ENCODE measurements at regions not wholly inside any gene's neighbourhood (a gene's known extent, or its start where the extent isn't known, plus 50 kb on each side); places are given as distances from the start of the nearest gene placed in this dataset.
"Not testable (repeated sequence)": the region's sequence is repeated elsewhere in the genome, so short reads cannot be mapped to it uniquely, and the experiment has no call there.

DNA sequence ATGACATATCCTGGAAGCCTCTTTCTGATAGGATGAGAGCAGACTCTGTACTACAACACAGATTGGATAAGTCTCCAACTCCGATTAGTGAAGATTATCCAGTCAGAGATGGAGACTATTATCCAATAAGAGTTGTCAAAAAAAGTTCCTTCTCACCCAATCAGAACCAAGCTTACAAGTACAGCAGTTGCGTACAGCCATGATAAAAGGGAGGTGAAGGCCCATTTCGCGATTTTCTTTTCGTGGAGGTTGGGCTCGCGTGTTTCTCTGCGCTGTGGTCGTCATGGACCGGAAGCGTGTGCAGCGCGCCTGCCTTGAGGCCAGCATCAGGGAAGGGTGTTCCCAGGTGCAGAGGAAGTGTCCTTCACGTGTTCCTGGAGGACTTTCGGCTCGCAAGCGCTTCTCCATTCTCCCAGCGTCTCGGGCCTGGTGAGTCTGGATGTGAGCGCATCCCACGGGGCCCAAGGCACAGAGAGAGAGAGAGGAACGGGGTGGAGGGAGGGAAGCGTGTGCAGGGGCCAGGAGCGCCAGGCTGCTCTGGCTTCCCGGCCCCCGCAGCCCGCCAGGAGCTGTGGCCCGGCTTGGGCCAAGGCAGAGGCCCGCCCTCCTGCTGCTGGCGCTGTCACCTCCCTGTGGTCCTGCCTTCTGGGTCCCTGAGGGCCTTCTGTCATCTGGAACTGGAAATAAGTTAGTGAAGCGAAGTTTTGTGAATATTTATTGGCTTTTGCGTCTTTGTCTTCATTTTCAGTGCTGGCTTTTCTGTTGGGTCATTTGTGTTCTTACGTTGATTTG is 53.9 kb downstream of the CDRT15L2 start:
- not testable (repeated sequence) for DNase-seq

DNA sequence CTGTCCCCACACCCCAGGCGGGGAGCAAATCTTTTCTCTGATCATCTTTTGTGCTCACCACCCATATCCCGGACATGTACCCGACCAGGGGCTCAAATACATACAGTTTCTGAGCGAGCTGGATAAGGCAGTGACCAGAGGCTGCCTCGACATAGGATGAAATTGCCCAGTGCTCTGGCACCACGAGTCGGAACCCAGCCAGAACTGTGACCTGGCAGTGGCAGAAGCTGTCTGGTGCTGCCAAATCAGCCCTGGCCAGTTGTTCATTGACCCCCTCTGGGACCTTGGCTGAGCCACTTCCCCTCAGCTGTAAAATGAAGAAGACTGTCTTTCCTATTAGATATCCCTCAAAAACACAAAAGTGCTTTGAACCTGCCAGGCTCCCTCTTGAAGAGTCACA is 60.6 kb downstream of the CDRT15L2 start:
- DNase-seq: not testable (repeated sequence)

- DNase-seq: peak; percentile 28
Measured at GRCh38 chr17:20646661-20647272, 67.2 kb downstream of the CDRT15L2 start.

- not testable (repeated sequence) for DNase-seq
Measured at GRCh38 chr17:20649097-20649767, 69.7 kb downstream of the CDRT15L2 start.

GRCh38 chr17:20651022-20651421 is 71.5 kb downstream of the CDRT15L2 start:
- DNase-seq: not testable (repeated sequence)

DNA sequence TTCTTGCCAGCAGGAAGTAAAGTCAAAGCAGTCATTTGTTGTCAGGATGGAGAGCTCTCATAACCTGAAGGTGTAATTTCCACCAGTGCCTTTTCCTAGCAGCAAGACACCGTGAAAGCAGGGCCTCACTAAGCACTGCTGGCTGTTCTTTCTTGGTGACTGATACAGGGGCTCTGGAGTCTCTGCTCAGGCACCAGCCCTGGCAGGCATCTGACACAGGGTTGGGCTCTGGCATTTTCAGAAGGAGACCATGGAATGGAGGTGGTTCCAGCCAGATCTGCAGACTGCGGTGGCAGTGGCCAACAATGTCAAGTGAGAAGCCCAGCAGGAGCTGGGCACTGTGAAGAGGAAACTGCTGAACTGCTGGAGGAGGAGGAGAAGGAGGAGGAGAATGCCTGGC is 72.2 kb downstream of the CDRT15L2 start:
- not testable (repeated sequence) for DNase-seq

DNA sequence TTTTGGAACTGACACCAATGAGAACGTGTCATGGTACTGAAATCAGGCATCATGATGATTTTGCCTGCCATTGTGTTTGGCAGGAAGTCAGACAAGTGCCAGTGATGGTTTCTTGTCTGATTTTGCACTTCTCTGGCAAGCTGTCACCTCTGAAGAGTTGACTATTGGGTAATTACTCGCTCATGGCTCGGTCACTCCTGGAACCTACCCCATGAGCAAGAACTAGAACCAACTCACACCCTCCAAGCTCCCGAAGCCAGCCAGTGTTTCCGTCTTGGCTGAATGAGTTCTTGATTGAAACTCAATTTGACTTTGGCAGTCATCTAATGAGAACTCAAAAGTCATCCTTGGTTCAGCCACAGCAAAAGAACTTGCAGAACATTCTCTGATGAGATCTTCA is 73.9 kb downstream of the CDRT15L2 start:
- not testable (repeated sequence) for DNase-seq

DNA sequence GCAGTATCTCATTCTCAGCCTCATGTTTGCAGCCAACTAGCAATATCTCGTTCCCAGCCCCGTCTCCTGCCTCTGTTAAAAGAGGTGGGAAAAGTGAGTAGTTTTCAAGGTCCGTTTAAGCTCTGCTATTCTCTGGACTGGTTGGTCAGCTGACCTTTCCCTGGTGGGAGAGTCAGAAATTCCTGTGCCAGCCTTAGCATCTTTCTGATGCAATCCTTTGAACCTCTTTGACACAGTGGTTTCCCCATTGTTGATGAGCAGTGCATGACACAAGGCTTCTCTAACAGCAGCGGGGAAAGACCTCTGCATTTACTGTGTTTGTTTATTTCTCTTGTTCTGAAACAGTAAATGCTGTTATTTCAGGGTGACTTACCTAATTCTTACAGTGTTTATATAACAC is 74.6 kb downstream of the CDRT15L2 start:
- DNase-seq: not testable (repeated sequence)

- not testable (repeated sequence) for DNase-seq
Measured at GRCh38 chr17:20654575-20654974, 75.1 kb downstream of the CDRT15L2 start.

GRCh38 chr17:20665103-20665955 is 85.8 kb downstream of the CDRT15L2 start:
- DNase-seq: not testable (repeated sequence)

- not testable (repeated sequence) for DNase-seq
Measured at GRCh38 chr17:20666689-20667088, 87.2 kb downstream of the CDRT15L2 start.

DNA sequence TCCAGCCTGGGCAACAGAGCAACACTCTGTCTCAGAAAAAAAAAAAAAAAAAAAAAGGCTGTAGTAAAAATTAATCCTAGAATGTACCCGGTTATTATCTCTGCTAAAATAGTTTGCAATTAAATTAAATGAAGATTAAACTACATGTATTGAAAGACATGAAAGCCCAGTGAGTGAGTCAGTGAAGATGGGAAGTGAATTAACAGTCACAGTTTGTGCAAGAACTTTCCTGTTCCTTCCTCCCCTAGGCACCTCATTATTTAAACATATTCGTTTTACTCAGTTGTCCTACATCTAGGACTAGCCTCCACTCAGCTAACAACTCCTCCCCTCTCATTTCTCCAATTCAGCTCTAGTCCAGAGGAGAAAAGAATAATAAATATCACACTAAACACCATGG is 88.2 kb downstream of the CDRT15L2 start:
- not testable (repeated sequence) for DNase-seq

- not testable (repeated sequence) for DNase-seq
Measured at GRCh38 chr17:20668316-20668715, 88.8 kb downstream of the CDRT15L2 start.

- not testable (repeated sequence) for DNase-seq
Measured at GRCh38 chr17:20668868-20669267, 89.3 kb downstream of the CDRT15L2 start.

- DNase-seq: not testable (repeated sequence)
Measured at GRCh38 chr17:20670506-20670905, 91.0 kb downstream of the CDRT15L2 start.

DNA sequence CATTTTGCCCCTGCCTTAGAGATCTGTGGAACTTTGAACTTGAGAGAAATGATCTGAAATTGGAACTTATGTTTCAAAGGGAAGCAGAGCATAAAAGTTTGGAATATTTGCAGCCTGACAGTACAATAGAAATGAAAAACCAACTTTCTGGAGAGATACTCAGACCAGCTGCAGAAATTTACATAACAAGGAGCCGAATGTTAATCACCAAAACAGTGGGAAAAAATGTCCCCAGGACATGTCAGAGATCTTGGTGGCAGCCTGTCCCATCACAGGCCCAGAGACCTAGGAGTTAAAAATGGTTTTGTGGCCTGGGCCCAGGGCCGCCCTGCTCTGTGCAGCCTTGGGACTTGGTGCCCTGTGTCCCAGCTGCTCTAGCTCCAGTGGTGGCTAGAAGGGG is 94.8 kb downstream of the CDRT15L2 start:
- not testable (repeated sequence) for DNase-seq

DNA sequence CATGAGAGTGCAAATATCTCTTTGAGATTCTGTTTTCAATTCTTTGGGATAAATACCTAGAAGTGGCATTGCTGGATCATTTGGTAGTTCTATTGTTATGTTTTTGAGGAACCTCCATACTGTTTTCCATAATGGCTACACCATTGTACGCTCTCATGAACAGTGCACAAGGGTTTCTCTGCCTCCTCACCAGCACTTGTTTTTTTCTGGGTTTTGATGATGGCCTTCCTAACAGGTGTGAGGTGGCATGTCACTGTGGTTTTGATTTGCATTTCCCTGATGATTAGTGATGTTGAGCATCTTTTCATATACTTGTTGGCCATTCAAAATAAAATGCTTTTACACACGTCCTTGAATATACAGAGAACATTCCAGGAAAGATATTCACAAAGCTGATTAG is 96.2 kb downstream of the CDRT15L2 start:
- DNase-seq: not testable (repeated sequence)

- not testable (repeated sequence) for DNase-seq
Measured at GRCh38 chr17:20676656-20677055, 97.1 kb downstream of the CDRT15L2 start.

GRCh38 chr17:20677469-20677868 is 97.9 kb downstream of the CDRT15L2 start:
- DNase-seq: not testable (repeated sequence)

DNA sequence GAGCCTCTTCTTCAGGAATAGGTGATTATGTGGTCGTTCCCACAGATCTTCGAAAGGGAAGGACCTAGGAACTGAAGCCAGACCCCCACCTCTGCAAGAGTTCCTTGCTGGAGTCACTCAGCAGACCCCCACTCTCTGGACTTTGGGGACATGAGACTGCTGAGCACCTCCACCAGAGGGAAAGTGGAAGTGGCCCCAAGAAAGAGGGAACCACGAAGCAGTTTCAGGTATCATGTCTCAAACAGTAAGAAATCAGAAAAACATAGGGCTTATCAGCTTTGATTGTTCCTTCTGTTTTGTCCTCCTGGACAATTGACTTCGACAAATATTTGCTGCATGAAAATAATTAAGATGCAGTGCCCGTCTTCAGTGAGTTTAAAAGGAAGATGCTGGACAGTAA is 98.9 kb downstream of the CDRT15L2 start:
- not testable (repeated sequence) for DNase-seq

- DNase-seq: not testable (repeated sequence)
Measured at GRCh38 chr17:20681746-20682722, 102.5 kb downstream of the CDRT15L2 start.
